Suprapubic skin (tissue), 3 donors: ENCODE measurements at regions not wholly inside any gene's neighbourhood (a gene's known extent, or its start where the extent isn't known, plus 50 kb on each side); places are given as distances from the start of the nearest gene placed in this dataset.

Source experiments
- CTCF ChIP-seq, 2 donors: fragments of 200-600 bp in 1 of 2; fragments of 450-650 bp in 1 of 2; sonication (generic) in 1 of 2; IDR thresholded peaks; one replicate each; pipeline ENCODE4 v1.5.1; 2016 to 2019; ENCODE audit warnings: antibody characterized with exemption in 2 of 2, mild to moderate bottlenecking in 1 of 2, moderate library complexity in 1 of 2
- EP300 ChIP-seq: sonication (generic); formaldehyde crosslinking; IDR thresholded peaks from one replicate; pipeline ENCODE4 v1.6.1; 2017; ENCODE audit warnings: antibody characterized with exemption

GRCh38 chr3:110006913-110007312 is 669.6 kb upstream of the DPPA4 start:
- no peak for TF ChIP-seq EP300
- TF ChIP-seq CTCF (IDR thresholded peaks at IDR 0.05) = no peak
